Adrenal gland (tissue), 9 donors: ENCODE measurements at regions not wholly inside any gene's neighbourhood (a gene's known extent, or its start where the extent isn't known, plus 50 kb on each side); places are given as distances from the start of the nearest gene placed in this dataset.

Source experiments
- DNase-seq, 7 donors: peaks; one replicate each; pipeline ENCODE4 v3.0.0-alpha.2; 2019 to 2020
- H3K27ac ChIP-seq, 5 donors: fragments of 200-600 bp; sonication (generic) in 4 of 5; 1 replicate in 3 of 5; 2 replicates in 2 of 5; pipeline versions ENCODE4 v1.5.1 to v1.8.0; 2016 to 2020; ENCODE audit warnings: mild to moderate bottlenecking in 1 of 5
- H3K27me3 ChIP-seq: fragments of 200-600 bp; 2 replicates; pipeline ENCODE4 v1.8.0; 2021
- H3K36me3 ChIP-seq, 2 donors: fragments of 200-600 bp; replicated peaks in 1 of 2; 1 replicate in 1 of 2; 2 replicates in 1 of 2; pipeline versions ENCODE4 v1.5.1 to v1.8.0; 2018 to 2022
- H3K4me1 ChIP-seq, 2 donors: fragments of 200-600 bp; replicated peaks in 1 of 2; 1 replicate in 1 of 2; 2 replicates in 1 of 2; pipeline versions ENCODE4 v1.5.1 to v1.8.0; 2018 to 2021
- H3K4me3 ChIP-seq, 4 donors: fragments of 200-600 bp; sonication (generic) in 3 of 4; one replicate each; pipeline ENCODE4 v1.5.1; 2016 to 2018
- H3K9me3 ChIP-seq, 3 donors: fragments of 200-600 bp; sonication (generic) in 1 of 3; replicated peaks in 1 of 3; 1 replicate in 2 of 3; 2 replicates in 1 of 3; pipeline versions ENCODE4 v1.5.1 to v1.8.0; 2016 to 2021
- POLR2A ChIP-seq, 2 donors: fragments of 450-650 bp; IDR thresholded peaks; one replicate each; pipeline ENCODE4 v1.6.1; 2017; ENCODE audit warnings: antibody characterized with exemption in 2 of 2, mild to moderate bottlenecking in 2 of 2, moderate library complexity in 1 of 2
- WGBS, 4 donors: extraction: QIAGEN DNeasy Blood & Tissue Kit in 2 of 4; methylation state at CpG; one replicate each; pipeline versions ENCODE4 v1.1.5 to v1.1.7; 2013 to 2017; 5-methylcytosine and 5-hydroxymethylcytosine counted together
- intact Hi-C, 2 donors: fragments of 100-400 bp; cut with DNase I; formaldehyde crosslinking; loops; one replicate each; pipeline versions ENCODE4 v1.14.1 to v1.15.0; 2022 to 2023
- TF ChIP-seq, protein P1 (sequence below), 6 experiments: fragments of 450-650 bp in 4 of 6; fragments of 200-600 bp in 2 of 6; sonication (generic) in 1 of 6; IDR thresholded peaks; 1 replicate in 5 of 6; 2 replicates in 1 of 6; pipeline versions ENCODE4 v1.5.1 to v1.8.0; 2016 to 2021; ENCODE audit warnings: antibody characterized with exemption in 6 of 6, mild to moderate bottlenecking in 2 of 6, moderate library complexity in 1 of 6
- donor health status: healthy with polysubstance abuse.
- donor health status: Bipolar disorder and iron deficiency.
- donor health status: DM: yes; HTN: yes; CAD: no.
- donor health status: DM: no; HTN: no; CAD: no.
- donor health status: DM: no; HTN: no; CAD: no.

DNA sequence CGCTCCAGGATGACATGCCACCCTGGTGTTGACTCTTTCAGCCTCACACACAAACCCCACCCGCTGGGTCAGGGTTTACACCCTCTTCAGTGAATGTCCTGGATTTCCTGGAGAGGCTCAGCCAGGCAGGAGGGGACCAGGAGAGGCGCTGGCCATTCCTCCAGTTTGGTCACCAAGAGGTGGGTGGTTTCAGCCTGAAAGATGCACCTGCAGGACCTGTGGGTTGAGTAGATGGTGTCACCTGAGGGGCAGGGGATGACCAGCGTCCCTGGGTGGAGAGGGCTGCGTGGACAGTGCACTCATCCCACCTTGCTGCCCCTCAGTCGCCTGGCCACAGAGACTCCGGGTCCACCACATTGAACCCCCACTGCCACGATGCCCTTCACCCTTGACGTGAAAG lies 179.7 kb downstream of the ASMT start:
- TF ChIP-seq, protein P1, sequence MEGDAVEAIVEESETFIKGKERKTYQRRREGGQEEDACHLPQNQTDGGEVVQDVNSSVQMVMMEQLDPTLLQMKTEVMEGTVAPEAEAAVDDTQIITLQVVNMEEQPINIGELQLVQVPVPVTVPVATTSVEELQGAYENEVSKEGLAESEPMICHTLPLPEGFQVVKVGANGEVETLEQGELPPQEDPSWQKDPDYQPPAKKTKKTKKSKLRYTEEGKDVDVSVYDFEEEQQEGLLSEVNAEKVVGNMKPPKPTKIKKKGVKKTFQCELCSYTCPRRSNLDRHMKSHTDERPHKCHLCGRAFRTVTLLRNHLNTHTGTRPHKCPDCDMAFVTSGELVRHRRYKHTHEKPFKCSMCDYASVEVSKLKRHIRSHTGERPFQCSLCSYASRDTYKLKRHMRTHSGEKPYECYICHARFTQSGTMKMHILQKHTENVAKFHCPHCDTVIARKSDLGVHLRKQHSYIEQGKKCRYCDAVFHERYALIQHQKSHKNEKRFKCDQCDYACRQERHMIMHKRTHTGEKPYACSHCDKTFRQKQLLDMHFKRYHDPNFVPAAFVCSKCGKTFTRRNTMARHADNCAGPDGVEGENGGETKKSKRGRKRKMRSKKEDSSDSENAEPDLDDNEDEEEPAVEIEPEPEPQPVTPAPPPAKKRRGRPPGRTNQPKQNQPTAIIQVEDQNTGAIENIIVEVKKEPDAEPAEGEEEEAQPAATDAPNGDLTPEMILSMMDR (IDR thresholded peaks at IDR 0.05) = no peak
- no peak for TF ChIP-seq POLR2A (IDR thresholded peaks at IDR 0.05)
- DNase-seq = no peak
- no peaks in the 10 kb centered on the region for H3K9me3 ChIP-seq
- no peaks in the 10 kb centered on the region for H3K36me3 ChIP-seq
- 78 to 93% (median 82%) methylated on average over 6 to 9 of the region's 9 CpGs for WGBS, 4 donors
- intact Hi-C loops = no loop called here
- H3K27ac ChIP-seq = no peak overlapping the region
- H3K4me1 ChIP-seq = no peaks in the 10 kb centered on the region
- H3K27me3 ChIP-seq = no peaks in the 10 kb centered on the region
- no peak overlapping the region for H3K4me3 ChIP-seq

GRCh38 chrX:1802912-1803311 lies 188.1 kb downstream of the ASMT start:
- H3K27me3 ChIP-seq = no peaks in the 10 kb centered on the region
- H3K9me3 ChIP-seq = no peaks in the 10 kb centered on the region
- WGBS, 4 donors = 91 to 96% (median 94%) methylated on average over 6 of the region's 6 CpGs
- TF ChIP-seq, protein P1 (IDR thresholded peaks at IDR 0.05) = no peak
- no peak for TF ChIP-seq POLR2A (IDR thresholded peaks at IDR 0.05)
- H3K36me3 ChIP-seq = no peaks in the 10 kb centered on the region
- H3K27ac ChIP-seq = no peak overlapping the region
- H3K4me1 ChIP-seq = no peaks in the 10 kb centered on the region
- H3K4me3 ChIP-seq = no peak overlapping the region
- intact Hi-C loops = no loop called here
- no peak for DNase-seq

GRCh38 chrX:1803741-1804140 lies 188.9 kb downstream of the ASMT start:
- no peaks in the 10 kb centered on the region for H3K9me3 ChIP-seq
- intact Hi-C loops = no loop called here
- WGBS, 4 donors = 86 to 98% (median 90%) methylated on average over 3 of the region's 3 CpGs

DNA sequence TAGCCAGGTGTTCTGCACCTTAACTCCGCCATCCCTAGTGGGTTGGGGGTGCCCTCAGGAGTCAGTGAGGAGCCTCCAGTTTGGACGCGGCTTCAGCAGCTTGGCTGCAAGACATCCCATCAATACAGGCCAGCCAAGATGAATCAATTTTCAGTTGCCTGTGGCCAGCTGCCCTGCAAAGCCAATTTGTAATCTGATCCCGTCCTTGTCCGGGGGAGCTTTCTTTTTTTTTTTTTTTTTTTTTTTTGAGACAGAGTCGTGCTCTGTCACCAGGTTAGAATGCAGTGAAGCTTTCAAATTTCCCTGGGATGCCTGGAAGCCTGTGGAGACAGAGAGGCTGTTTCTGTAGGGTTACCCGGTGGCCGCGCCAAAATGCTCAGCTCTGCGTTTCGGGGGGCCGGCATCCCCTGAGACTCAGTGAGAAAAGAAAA lies 192.5 kb downstream of the ASMT start:
- Histone ChIP-seq H3K36me3 (no peaks in the 10 kb centered on the region), H3K4me1 (no peaks in the 10 kb centered on the region), H3K9me3 (no peaks in the 10 kb centered on the region), H3K27ac (no peak overlapping the region), H3K4me3 (no peak overlapping the region), H3K27me3 (peaks cover 5% of the 10 kb centered on the region)
- DNase-seq = peak in 5 of 7 donors; percentile 40 to 55 (median 49)
- intact Hi-C loops = no loop called here
- WGBS, 4 donors = 13 to 16% (median 13%) methylated on average over 12 of the region's 12 CpGs
- TF ChIP-seq, protein P1 (IDR thresholded peaks at IDR 0.05) = no peak
- no peak for TF ChIP-seq POLR2A (IDR thresholded peaks at IDR 0.05)

More at GRCh38 chrX:1803741-1804140, 188.9 kb downstream of the ASMT start:
- TF ChIP-seq POLR2A (IDR thresholded peaks at IDR 0.05) = no peak
- TF ChIP-seq, protein P1 (IDR thresholded peaks at IDR 0.05) = no peak
- H3K4me1 ChIP-seq = no peaks in the 10 kb centered on the region
- no peaks in the 10 kb centered on the region for H3K36me3 ChIP-seq
- H3K27ac ChIP-seq = no peak overlapping the region
- no peak overlapping the region for H3K4me3 ChIP-seq
- DNase-seq = no peak
- H3K27me3 ChIP-seq = no peaks in the 10 kb centered on the region
